HFFc6 (cell line): ENCODE measurements at regions not wholly inside any gene's neighbourhood (a gene's known extent, or its start where the extent isn't known, plus 50 kb on each side); places are given as distances from the start of the nearest gene placed in this dataset.

Experiments used
- DNase-seq: peaks from one replicate; pipeline ENCODE4 v3.0.0-alpha.2; 2018
- H3K27ac Mint-ChIP-seq: 2 replicates; pipeline ENCODE4 v1.8.0; 2020; ENCODE audit warnings: mild to moderate bottlenecking, mixed read lengths
- H3K27me3 Mint-ChIP-seq: 2 replicates; pipeline ENCODE4 v1.8.0; 2021; ENCODE audit warnings: mild to moderate bottlenecking, moderate library complexity, mixed read lengths; ENCODE audit not compliant: insufficient read depth
- H3K36me3 Mint-ChIP-seq: 2 replicates; pipeline ENCODE4 v1.8.0; 2021; ENCODE audit warnings: low read depth, mixed read lengths
- H3K4me1 Mint-ChIP-seq: 2 replicates; pipeline ENCODE4 v1.8.0; 2020; ENCODE audit warnings: low read depth, mixed read lengths
- H3K4me3 Mint-ChIP-seq: 2 replicates; pipeline ENCODE4 v1.8.0; 2020; ENCODE audit warnings: mild to moderate bottlenecking, moderate library complexity, mixed read lengths
- H3K9me3 Mint-ChIP-seq: 2 replicates; pipeline ENCODE4 v1.8.0; 2020; ENCODE audit warnings: mild to moderate bottlenecking, mixed read lengths
- CTCF ChIP-seq: fragments of 200-600 bp; sonication (generic); IDR thresholded peaks from 2 replicates; pipeline ENCODE4 v1.5.0; 2021; ENCODE audit warnings: antibody characterized with exemption, mild to moderate bottlenecking

GRCh38 chr1:14516974-14517840 lies 81.3 kb upstream of the KAZN start:
- Mint-ChIP-seq H3K36me3 (no peaks in the 10 kb centered on the region), H3K27me3 (no peaks in the 10 kb centered on the region), H3K27ac (no peak overlapping the region), H3K4me1 (no peaks in the 10 kb centered on the region), H3K9me3 (peaks cover 55% of the 10 kb centered on the region), H3K4me3 (no peak overlapping the region)
- no peak for TF ChIP-seq CTCF
- no peak for DNase-seq

- H3K4me3 Mint-ChIP-seq: no peak overlapping the region
- H3K27me3 Mint-ChIP-seq: no peaks in the 10 kb centered on the region
- no peaks in the 10 kb centered on the region for H3K36me3 Mint-ChIP-seq
- TF ChIP-seq CTCF: no peak
- peaks cover 59% of the 10 kb centered on the region for H3K9me3 Mint-ChIP-seq
- no peak overlapping the region for H3K27ac Mint-ChIP-seq
- H3K4me1 Mint-ChIP-seq: no peaks in the 10 kb centered on the region
- DNase-seq: no peak
These were observed 80.7 kb upstream of the KAZN start for GRCh38 chr1:14517841-14518180.

GRCh38 chr1:14519976-14520375 lies 78.5 kb upstream of the KAZN start:
- Mint-ChIP-seq H3K9me3 (peaks cover 69% of the 10 kb centered on the region), H3K36me3 (peaks cover 4% of the 10 kb centered on the region; the same call in 1 of the 2 replicates), H3K27ac (no peak overlapping the region), H3K4me3 (no peak overlapping the region), H3K4me1 (no peaks in the 10 kb centered on the region), H3K27me3 (no peaks in the 10 kb centered on the region)
- no peak for DNase-seq
- TF ChIP-seq CTCF: no peak

GRCh38 chr1:14520514-14521163 lies 77.8 kb upstream of the KAZN start:
- no peak overlapping the region for H3K4me3 Mint-ChIP-seq
- TF ChIP-seq CTCF: no peak
- DNase-seq: no peak

GRCh38 chr1:14521622-14522021 lies 76.9 kb upstream of the KAZN start:
- Mint-ChIP-seq H3K36me3 (peaks cover 4% of the 10 kb centered on the region; the same call in 1 of the 2 replicates), H3K9me3 (peaks cover 71% of the 10 kb centered on the region), H3K4me3 (no peak overlapping the region), H3K27ac (no peak overlapping the region), H3K4me1 (no peaks in the 10 kb centered on the region), H3K27me3 (no peaks in the 10 kb centered on the region)
- no peak for TF ChIP-seq CTCF
- no peak for DNase-seq

More at GRCh38 chr1:14520514-14521163, 77.8 kb upstream of the KAZN start:
- H3K9me3 Mint-ChIP-seq: peaks cover 67% of the 10 kb centered on the region
- peaks cover 4% of the 10 kb centered on the region; the same call in 1 of the 2 replicates for H3K36me3 Mint-ChIP-seq
- no peaks in the 10 kb centered on the region for H3K27me3 Mint-ChIP-seq
- no peaks in the 10 kb centered on the region for H3K4me1 Mint-ChIP-seq
- no peak overlapping the region for H3K27ac Mint-ChIP-seq
